Omental fat pad (tissue), 3 donors: ENCODE measurements at regions not wholly inside any gene's neighbourhood (a gene's known extent, or its start where the extent isn't known, plus 50 kb on each side); places are given as distances from the start of the nearest gene placed in this dataset.
A peak's percentile ranks its signal among the peaks of the same experiment; 100 is the strongest.

ENCODE experiments used
- ATAC-seq: fragments of 150-250 bp; one replicate; pipeline ENCODE4 v1.9.1; 2016; ENCODE audit warnings: mild to moderate bottlenecking, moderate library complexity; ENCODE audit not compliant: low FRiP score
- DNase-seq: peaks from one replicate; pipeline ENCODE4 v3.0.0-alpha.2; 2019; ENCODE audit warnings: low spot score
- TF ChIP-seq, protein P1 (sequence below), 3 donors: fragments of 450-650 bp; IDR thresholded peaks; one replicate each; pipeline ENCODE4 v1.5.1; 2016 to 2017; ENCODE audit warnings: antibody characterized with exemption in 3 of 3, mild to moderate bottlenecking in 3 of 3, moderate library complexity in 2 of 3

DNA sequence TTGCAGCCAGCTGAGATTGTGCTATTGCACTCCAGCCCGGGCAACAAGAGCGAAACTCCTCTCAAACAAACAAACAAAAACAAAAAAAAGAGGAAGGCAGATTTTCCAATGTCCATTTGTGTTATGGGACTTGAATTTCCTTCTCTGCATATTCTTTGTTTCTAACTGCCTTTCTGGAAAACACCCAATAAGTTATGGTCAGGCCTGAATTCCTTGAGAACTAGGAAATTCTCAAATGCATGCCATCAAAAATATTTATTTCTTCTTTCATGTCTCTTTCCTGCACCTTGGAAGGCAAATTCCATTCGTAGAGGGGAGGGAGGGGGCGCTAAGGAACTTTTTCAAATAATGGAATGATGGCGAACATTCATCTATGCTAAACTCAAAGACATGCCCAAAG, 117.6 kb upstream of the TMCC3 start:
- ATAC-seq (no peak), DNase-seq (no peak)
- TF ChIP-seq, protein P1, sequence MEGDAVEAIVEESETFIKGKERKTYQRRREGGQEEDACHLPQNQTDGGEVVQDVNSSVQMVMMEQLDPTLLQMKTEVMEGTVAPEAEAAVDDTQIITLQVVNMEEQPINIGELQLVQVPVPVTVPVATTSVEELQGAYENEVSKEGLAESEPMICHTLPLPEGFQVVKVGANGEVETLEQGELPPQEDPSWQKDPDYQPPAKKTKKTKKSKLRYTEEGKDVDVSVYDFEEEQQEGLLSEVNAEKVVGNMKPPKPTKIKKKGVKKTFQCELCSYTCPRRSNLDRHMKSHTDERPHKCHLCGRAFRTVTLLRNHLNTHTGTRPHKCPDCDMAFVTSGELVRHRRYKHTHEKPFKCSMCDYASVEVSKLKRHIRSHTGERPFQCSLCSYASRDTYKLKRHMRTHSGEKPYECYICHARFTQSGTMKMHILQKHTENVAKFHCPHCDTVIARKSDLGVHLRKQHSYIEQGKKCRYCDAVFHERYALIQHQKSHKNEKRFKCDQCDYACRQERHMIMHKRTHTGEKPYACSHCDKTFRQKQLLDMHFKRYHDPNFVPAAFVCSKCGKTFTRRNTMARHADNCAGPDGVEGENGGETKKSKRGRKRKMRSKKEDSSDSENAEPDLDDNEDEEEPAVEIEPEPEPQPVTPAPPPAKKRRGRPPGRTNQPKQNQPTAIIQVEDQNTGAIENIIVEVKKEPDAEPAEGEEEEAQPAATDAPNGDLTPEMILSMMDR (IDR thresholded peaks at IDR 0.05) = no peak

DNA sequence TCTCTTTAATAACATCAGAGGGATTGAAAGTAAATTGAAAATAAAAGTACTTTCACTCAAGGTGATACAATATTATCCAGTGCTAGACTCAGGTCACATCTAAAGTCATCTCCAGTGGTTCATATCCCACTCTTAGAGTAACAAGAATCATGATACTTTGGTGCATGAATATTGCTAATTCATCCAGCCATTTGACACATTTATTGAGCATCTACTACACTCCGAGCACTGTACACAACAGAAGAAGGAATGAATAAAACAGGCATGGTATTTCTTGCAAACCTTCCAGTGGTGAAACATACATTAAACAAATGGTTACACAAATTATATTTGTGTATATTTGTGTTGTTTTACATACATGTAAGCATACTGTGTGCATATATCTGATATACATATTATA, 116.0 kb upstream of the TMCC3 start:
- DNase-seq (no peak), ATAC-seq (no peak)
- TF ChIP-seq, protein P1 (IDR thresholded peaks at IDR 0.05) = no peak

DNA sequence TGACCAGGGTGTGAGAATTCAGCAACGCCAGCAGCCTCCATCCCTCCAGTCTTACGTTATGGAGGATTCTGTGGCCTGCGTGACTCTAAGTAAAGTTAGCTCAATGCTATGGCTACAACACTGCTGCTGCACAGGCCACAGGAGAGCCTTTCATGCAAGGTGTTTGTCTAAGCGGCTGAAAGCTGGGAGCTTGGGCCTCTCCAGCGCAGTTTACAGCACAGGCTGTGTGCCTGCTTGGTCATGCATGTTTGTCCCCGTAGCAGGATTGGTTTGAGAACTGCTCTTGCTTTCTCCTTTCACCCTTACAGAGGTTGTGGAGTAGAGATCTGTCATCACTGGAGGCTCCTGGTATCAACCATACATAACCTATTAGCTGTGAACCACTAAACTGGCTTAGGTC, 113.1 kb upstream of the TMCC3 start:
- no peak for DNase-seq
- TF ChIP-seq, protein P1 (IDR thresholded peaks at IDR 0.05) = no peak
- ATAC-seq = no peak

DNA sequence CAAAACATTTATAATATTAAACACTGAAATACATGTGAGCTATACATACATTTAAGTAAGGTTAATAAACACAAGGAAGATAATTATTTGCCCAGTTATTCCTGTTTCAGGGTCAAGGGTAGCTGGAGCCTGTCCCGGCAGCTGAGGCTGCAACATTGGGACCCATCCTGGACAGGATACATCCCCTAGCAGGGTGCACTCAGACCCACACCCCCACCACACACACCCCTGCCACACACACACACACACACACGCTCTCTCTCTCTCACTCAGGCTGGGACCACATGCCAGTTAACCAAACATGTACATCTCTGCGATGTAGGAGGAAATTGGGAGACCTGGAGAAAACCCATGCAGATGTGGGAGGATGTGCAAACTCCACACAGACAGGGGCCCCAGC, 112.6 kb upstream of the TMCC3 start:
- ATAC-seq (no peak), DNase-seq (no peak)
- TF ChIP-seq, protein P1 (IDR thresholded peaks at IDR 0.05) = no peak

DNA sequence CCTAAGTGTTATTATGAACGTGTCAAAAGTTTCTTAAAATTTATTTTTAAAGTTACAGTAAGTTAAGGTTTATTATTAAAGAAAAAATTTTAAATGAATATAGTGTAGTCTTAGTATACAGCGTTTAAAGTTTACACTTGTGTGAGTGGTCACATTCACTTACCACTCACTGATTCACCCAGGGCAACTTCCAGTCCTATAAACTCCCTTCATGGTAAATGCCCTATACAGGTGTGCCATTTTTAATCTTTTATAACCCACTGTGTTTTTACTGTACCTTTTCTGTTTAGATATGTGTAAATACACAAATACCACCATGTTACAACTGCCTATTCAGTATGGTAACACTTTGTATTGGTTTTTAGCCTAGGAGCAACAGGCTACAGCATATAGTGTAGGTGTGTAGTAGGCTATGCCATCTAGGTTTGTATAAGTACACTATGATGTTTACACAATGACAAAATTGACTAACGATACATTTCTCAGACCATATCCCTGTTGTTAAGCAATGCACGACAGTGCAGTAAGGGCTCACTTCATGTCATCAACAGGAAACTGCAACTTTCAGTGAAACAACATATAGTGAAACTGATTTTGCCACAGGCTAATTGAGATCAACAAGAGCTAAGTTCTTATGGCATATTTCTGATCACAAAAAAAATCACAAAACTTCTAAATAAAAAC, 112.0 kb upstream of the TMCC3 start:
- DNase-seq = no peak
- TF ChIP-seq, protein P1 (IDR thresholded peaks at IDR 0.05) = no peak
- no peak for ATAC-seq

DNA sequence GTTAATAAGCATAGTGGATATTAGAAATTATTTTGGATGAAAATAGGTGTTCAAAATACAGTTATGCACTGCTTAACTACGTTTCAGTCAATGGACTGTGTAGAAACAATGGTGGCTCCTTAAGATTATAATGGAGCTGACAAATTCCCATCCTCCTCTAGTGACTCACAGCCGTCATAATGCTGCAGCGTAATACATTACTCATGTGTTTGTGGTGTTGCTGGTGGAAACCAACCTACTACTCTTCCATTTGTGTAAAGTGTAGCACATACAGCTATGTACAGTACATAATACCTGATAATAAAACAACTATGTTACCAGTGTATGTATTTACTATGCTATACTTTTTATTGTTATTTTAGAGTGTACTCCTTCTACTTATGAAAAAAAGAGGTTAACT, 111.2 kb upstream of the TMCC3 start:
- TF ChIP-seq, protein P1 (IDR thresholded peaks at IDR 0.05) = no peak
- peak; percentile 49 for ATAC-seq
- DNase-seq = no peak

DNA sequence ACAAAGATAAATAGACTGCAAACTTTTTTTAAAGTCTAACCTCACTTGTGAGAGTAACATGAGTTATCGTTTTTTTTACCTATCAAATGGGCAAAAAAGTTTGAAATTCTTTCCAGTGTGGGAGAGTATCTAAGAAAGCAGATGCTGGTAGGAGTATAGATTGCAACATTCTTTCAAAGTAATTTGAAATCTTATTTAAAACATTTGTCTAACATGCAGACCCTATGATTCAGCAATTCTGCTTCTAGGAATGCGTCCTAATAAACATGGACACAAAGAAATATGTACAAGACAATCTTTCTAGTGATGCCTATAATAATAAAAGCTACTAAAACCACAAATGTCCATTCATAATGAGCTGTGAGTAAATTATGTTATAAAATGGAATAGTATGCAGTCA, 110.4 kb upstream of the TMCC3 start:
- TF ChIP-seq, protein P1 (IDR thresholded peaks at IDR 0.05) = no peak
- ATAC-seq (peak; percentile 19), DNase-seq (no peak)
